Pulmonary artery endothelial cell (primary cell): ENCODE measurements at regions not wholly inside any gene's neighbourhood (a gene's known extent, or its start where the extent isn't known, plus 50 kb on each side); places are given as distances from the start of the nearest gene placed in this dataset.
"Not testable (repeated sequence)": the region's sequence is repeated elsewhere in the genome, so short reads cannot be mapped to it uniquely, and the experiment has no call there.

Experiments used
- DNase-seq: peaks from one replicate; pipeline ENCODE4 v3.0.0-alpha.2; 2011; ENCODE audit warnings: low read depth, low spot score

DNA sequence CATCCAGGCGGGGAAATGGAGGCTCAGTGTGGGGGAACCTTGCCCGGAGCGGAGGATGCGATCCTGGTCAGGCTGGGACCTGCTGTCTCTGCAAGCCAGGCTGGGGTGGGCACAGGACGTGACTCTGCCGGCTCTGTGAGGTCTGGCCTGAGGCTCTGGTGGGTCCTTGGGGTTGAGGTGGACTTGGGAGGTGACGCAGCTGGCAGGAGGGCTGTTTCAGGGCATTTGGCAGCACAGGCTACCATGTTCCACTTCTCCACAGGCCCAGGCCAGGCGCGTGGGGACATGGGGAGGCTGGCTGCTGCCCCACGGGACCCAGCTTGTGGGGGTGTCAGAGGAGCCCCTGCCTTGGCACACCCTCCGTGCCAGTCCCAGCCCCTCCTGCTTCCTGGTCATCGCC lies 1199.7 kb downstream of the BRD1 start:
- DNase-seq, result no peak

DNA sequence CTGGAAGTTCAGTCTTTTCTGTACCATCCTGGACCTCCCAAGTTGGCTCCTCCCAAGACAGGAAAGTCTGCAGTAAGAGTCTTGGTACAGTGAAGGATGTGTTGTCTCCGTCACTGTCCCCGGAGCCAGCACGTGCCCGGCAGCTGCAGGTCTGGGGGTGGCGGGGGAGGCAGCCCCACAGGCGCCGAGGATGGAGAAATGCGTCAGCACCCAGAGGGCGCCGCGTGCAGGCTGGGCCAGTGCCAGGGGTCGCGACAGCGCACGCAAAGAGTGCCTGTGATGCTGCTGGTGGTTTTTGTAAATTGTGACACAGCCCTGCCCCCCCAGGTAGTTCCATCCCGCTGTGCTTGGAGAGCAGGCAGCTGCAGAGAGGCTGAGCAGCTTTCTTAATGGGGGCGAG lies 1200.5 kb downstream of the BRD1 start:
- DNase-seq, result no peak

DNA sequence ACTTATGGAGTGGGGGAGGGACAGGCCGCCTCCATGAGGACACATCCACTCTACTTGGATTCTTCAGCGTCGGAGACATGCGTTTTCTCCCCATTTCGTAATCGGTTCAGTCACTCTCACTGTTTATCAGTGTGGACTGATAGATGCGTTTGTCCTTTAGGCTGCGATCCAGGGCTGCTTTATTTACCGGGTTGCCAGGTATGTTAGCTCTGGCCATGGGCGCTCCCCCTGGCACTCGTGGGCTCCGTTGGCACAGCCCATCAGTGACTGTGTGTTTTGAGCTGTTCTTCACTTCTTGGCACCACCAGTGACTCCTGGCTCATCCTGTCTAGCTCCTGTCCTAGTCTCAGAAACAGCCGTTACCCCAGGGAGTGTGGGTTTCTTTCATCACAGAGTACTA lies 1203.3 kb downstream of the BRD1 start:
- DNase-seq, result no peak

DNA sequence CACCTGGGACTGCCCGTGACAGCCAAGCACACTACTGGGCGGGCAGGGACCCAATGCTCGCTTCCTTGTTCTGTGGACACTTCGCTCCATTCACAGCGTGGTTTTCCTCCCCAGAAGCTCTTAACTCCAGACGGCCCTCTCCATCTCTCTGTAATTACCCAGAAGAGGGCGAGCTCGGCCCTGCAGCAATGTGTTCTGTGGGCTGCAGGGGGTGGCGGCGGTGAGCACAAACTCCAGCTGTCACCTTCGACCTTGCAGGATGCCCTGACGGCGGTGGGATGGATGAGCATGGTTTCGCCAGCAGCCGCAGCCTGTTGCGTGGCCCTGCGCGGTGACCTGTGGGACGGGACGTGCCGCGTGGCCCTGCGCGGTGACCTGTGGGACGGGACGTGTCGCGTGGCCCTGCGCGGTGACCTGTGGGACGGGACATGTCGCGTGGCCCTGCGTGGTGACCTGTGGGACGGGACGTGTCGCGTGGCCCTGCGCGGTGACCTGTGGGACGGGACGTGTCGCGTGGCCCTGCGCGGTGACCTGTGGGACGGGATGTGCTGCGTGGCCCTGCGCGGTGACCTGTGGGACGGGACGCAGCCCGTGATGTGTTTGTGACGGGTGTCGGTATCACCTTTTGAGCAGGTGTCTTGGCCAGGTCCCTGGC lies 1204.7 kb downstream of the BRD1 start:
- no peak for DNase-seq

DNA sequence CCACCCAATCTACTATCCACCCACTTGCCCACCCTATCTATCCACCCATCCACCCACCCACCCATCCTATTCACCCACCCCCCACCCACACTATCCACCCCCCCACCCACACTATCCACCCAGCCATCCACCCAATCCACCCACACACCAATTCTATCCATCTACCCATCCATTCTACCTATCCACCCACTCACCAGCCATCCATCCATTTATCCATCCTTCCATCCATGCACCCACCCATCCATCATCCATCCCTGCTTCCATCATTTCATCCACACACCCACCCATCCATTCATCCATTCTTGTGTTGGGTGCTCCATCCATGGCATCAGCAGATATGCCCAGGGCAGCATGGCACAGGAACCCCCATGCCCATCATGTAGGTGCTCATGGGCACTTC lies 1206.6 kb downstream of the BRD1 start:
- no peak for DNase-seq

DNA sequence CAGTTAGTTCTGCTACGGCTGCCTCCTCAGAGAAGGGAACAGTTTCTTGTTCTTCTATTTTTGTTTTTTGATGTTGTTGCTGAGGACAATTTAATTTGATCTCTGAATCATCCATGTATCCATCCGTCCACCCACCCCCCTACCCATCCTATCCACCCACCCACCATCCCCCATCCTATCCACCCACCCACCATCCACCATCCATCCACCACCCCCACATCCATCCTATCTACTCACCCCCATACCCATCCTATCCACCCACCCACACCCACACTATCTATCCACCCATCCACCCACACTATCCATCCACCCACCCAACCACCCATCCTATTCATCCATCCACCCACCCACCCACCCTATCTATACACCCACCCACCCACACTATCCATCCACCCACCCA lies 1207.2 kb downstream of the BRD1 start:
- not testable (repeated sequence) for DNase-seq

DNA sequence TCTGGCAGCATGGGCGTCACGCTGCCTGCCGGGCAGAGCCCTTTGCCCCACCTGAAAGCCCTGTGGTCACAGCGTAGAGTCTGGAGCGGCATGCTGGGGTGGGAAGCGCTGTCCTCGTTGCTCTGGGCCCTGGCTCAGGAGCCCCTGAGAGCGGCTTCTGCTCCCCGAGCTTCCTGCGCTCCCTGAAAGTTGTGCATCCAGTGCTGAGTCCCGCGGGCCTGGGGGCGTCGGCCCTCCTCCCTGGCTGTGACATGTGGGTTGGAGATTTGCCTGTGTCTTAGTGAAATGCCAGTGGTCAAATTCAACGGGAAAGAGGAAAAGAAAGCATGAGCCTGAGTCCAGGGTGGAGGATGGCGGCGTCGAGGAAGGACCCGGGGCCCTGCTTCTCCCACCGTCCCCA lies 1208.0 kb downstream of the BRD1 start:
- no peak for DNase-seq

DNA sequence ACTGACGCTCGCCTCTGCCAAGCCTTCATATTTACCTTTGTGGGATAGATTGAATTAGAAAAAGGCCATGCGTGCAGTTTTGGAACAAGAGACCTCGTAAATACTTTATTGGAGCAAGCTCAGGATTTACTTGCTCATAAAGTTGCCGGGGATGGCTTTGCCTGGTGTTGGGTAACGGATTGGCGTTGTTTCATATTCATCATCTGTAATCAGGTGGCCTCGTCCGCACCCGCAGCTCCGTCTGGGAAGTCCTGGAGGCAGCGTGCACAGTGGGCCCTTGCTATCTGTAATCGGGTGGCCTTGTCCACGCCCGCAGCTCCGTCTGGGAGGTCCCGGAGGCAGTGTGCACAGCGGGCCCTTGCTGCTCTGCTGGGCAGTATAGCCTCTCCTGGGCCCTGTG lies 1209.3 kb downstream of the BRD1 start:
- DNase-seq, result no peak

DNA sequence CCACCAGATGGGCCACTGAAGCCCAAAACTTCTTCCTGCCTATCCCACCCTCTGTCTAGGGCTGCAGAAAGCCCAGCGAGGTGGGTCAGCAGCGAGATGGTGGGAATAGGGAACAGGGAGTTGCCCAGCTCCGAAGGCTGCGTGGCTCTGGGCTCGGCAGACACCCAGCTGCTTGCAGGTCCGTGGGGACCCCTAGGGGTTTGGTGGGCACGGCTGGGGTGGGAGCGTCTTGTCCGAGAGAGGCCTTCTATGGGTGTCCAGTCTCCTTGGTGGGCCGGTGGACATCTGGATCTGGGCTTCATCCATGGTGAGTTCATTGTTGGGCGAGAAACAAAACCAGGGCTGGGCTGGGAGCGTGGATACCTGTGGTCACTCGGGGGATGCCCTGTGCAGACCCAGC lies 1211.0 kb downstream of the BRD1 start:
- no peak for DNase-seq

DNA sequence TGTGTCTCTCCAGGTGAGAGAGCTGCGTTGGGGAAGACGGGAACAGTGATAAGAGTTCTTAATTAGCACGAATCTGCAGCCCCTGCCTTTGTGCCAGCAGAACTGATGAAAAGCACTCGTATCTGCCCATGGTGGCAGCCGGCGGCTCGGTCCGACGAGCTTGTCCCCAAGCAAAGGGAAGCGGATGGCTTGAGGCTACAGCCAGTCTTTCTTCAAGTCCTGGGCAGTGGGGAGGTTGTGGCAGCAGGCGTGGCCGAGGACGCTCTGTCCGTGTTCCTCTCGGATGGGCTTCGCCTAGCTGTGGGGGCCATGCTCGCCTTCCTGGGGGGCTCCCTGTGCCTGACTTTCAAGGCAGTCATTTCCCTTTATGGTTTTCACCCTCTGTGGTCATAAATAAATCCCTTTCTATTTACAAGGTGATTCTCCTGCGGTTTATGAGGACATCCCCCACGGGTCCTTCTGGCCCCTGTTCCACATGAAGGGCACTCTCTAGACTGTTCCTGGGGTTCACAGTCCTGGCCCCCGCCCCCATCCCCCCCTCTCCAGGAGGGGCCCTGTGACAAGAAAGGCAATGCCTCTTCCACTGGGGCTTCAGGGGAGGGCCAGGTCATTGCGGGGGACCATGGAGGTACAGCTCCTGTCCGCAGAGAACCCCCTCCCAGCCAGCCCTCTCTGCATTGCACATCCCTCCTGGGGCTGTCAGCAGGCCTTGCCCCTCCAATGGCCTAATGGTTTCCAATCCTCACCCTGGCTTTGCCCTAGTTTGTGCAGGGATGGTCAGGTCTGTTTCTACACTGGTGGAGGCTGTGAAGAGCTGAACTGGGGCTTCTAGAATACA lies 1212.3 kb downstream of the BRD1 start:
- DNase-seq, result no peak

DNA sequence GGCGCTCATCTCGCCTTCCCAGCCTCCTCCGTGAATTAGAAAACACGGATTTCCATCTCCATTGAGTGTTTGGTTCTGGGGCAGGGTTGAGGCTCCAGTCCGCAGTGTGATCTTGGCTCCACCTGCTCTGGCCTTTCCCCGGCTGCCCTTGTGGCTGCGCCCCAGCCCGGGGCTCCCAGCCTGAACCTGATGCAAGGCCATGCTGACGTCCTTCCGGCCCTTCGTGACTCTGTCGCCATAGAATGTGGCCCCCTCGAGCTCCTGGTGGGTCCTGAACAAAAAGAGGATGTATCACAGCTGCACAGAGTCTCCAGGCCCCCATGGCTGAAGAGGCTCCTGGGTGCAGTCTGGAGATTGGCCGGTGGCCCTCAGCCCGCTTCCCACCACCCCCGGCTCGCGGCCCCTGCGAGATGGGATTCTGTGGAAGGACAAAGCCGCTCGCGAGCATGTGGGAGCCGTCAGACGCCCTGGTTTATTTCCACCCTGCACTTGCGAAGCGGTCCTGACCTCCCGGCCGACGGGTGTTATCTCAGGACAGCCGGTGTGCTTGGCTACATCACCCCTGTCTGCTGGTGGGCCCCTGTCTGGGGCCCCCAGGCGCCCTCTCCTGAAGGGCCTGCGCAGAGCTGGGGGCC lies 1214.0 kb downstream of the BRD1 start:
- DNase-seq, result no peak

DNA sequence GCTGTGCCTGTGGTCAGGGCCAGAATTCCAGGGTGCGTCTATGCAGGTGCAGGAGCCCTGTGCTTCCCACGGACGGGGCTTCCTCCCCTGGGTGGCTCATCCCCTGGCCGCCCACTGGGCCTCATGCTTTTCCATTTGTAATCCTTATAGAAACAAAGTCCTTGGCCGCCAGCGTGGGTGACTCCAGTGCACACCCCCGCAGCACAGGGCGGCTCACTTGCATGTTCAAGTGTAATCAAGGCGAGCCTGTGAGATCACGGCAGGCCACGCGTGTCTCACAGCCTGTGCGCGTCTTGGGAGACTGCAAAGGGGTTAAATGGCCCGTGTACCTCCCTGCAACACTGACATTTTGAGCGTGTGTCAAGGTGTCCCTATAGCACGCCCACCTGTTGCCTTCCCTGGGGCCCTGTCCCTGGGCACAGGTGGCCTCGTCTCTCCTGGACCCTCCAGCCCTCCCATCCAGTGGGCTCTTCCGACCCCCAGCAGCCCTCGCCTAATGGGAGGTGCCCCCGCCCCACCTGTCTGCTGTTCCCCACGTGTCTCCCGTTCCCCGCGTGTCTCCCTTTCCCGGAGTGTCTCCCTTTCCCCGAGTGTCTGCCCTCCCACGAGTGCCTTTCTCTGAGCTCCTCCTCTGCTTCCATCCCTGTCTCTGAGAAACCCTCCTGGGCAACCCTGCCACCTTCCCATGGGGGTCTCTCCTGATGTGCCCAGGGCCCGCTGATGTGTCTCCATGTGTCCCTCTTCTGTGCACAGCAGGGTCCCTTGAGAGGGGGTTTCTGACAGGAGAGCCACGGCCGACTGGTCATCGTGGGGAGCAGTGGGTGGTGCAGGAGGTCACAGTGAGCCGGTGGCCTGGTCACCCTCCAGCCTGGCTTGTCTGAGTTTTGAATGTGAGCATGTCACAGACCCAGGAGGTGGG lies 1215.3 kb downstream of the BRD1 start:
- no peak for DNase-seq

DNA sequence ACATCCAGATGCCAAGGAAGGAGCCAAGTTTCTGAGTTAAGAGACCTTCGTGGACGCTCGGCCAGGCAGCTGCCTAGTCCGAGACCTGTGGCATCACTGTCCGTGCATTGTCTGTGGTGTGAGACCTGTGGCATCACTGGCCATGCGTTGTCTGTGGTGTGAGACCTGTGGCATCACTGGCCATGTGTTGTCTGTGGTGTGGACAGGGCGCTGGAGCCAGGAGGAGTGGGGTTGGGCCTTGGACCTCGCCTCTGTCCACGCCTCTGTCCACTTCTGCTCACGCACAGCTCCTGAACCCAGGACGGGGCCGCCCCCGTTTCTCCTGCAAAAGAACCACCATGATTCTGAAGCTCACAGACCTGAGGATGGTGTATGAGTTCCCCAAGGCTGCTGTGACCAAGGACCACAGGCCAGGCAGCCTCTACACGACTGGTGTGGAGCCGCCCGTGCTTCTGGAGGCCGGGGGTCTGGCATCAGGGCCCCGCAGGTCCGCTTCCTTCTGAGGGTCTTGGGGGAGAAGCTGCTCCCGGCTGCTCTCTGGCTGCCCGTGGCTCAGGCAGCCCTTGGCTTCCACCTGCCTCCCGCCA lies 1218.3 kb downstream of the BRD1 start:
- DNase-seq, result no peak

DNA sequence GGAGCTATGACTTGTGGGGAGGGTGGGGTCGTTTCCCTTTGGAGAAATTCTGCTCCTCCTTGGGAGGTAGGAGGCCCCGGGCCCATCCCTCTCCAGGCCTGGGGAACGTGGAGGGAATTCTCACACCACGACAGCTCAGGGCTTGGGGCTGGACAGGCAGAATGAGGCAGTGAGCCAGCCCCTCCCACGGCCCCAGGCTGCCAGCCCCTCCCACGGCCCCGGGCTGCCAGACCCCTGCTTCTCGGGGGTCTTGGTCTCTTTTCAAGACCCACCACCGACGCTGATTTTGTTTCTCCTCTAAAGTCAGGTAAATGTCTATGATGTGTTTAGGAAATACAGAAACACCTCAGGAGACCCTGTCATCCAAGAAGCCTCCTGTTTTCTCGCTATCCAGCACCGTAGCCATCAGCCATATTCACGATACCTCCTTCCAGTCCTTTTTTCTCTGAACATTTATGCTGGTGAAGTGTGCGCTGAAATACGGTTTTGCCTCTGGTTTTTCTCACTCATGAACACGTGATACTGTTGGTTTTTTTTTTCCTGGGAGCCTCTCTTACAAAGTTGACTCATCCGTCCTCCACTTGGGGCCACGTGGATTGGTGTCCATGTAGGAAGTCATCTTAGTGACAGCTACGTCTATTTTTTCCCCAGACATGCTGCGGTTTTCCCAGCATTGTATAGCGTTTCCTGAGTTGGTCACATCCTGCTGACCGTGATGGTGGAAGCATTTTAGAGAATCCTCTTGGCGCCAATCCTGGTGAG lies 1219.6 kb downstream of the BRD1 start:
- DNase-seq, result no peak

DNA sequence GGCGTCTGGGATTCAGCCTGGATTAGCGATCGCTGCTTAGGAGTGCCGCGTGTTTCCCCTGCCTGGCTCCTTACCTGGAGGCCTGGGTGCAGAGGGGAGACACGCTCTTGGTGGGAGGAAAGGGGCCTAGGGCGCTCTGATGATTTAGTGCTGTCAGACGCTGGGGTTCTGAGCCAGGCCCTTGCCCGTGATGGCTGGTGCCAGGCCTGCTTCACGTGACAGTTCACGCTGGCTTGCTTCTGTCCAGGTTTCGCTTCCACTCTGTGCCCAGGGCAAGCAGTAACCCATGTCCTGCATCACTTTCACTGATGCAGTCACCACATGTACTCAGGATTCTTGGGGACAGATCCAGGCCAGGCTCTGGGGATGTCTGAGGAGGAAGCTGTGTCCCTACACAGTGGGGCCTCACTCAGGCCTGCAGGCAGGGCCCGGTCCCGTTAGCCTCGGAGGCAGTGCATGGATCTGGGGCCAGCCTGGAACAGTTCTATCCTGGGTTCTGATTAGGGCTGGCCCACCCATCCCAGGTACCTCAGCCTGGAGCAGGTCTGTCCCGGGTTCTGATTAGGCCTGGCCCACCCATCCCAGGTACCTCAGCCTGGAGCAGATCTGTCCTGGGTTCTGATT lies 1220.9 kb downstream of the BRD1 start:
- DNase-seq, result no peak

DNA sequence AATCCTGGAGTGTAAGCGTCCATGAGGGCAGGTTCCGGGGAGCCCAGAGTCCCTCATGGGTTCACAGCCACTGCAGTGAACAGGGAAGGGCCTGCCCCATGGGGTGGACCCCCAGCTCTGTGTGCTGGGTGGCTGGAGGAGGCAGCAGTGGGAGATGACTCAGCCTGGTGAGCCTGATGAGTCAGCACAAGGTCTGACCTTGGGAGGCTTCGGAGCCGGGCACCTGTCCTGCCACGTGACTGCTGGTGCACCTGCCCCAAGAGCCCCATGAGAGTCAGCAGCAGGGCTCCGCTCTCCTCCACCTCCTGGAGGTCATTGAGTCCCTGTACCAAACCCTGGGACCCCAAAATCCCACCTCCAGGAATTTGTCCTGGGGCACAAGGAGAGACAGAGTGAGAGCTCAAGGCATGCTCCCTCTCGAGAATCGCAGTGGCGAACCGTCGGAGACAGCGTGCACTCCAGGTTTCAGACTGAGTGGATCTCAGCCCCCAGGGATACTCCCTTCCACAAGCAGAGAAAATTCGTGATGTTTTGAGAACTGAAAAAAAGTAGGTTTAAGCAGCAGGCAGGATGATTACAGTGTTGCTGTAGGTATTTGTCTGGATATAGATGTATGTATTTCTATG lies 1221.7 kb downstream of the BRD1 start:
- DNase-seq, result no peak

DNA sequence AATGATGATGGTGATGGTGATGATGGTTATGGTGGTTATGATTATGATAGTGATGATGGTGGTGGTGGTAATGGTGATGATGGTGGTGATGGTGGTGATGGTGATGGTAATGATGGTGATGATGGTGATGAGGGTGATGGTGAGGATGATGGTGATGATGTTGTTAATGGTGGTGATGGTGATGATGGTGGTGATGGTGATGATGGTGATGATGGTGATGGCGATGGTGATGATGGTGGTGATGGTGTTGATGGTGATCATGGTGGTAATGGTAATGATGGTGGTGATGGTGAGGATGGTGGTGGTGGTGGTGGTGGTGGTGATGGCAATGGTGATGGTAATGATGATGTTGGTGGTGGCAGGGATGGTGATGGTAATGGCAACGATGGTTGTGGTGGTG lies 1222.5 kb downstream of the BRD1 start:
- DNase-seq, result no peak

DNA sequence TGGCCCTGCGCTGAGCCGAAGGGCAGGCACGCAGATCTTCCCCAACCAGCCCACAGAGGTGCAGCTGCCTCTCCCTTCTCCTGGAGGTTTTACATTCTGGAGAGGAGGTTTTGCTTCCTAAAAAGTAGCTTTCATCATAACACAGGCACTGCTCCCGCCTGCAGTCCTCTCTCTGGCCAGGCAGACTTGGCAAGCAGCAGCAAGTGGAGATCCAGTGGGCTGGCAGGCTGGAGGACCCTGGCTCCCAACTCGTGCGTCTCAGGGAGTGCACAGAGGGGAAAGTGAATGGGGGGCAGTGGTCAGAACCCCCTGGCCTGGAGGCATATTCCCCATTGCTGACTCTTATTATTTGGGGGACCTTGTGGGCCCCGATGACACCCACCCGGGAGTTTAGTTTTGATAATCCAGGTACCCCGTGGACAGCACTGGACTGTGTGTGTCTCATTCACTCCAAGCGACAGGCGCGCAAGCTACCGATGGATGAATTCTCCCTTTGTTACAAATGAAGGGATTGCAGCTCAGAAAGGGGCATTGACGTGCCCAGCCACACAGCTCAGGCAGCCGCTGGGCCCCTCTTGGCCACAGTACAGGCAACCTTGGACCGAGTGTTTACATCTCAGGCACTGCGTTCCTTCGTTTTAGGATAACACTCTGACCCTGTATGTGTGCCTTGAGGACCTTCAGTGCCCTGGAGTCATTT lies 1223.9 kb downstream of the BRD1 start:
- no peak for DNase-seq
